SHP77 (cell line): ENCODE measurements at regions not wholly inside any gene's neighbourhood (a gene's known extent, or its start where the extent isn't known, plus 50 kb on each side); places are given as distances from the start of the nearest gene placed in this dataset.

ENCODE experiments used
- DNase-seq, 2 experiments: peaks; one replicate each; lab custom pipeline; 2025; lab: John Stamatoyannopoulos, UW

- no peak for DNase-seq
These were observed 239.2 kb upstream of the ZMIZ1 start for GRCh38 chr10:78829565-78829964.

- no peak for DNase-seq
These were observed 238.4 kb upstream of the ZMIZ1 start for GRCh38 chr10:78830062-78830975.

GRCh38 chr10:78830976-78831375, 237.8 kb upstream of the ZMIZ1 start:
- DNase-seq = no peak

GRCh38 chr10:78831461-78831860, 237.3 kb upstream of the ZMIZ1 start:
- DNase-seq = no peak

GRCh38 chr10:78832281-78832680, 236.5 kb upstream of the ZMIZ1 start:
- no peak for DNase-seq

GRCh38 chr10:78838141-78838657, 230.6 kb upstream of the ZMIZ1 start:
- no peak for DNase-seq

- no peak for DNase-seq
These were observed 225.3 kb upstream of the ZMIZ1 start for GRCh38 chr10:78843495-78843894.

GRCh38 chr10:78844960-78845607, 223.7 kb upstream of the ZMIZ1 start:
- DNase-seq = no peak

- DNase-seq = no peak
These were observed 222.7 kb upstream of the ZMIZ1 start for GRCh38 chr10:78846071-78846470.

GRCh38 chr10:78846760-78847159, 222.0 kb upstream of the ZMIZ1 start:
- DNase-seq = no peak

- DNase-seq = no peak
These were observed 221.3 kb upstream of the ZMIZ1 start for GRCh38 chr10:78847485-78847884.

- DNase-seq = no peak
These were observed 219.7 kb upstream of the ZMIZ1 start for GRCh38 chr10:78849115-78849514.

GRCh38 chr10:78849731-78850130, 219.0 kb upstream of the ZMIZ1 start:
- no peak for DNase-seq

- no peak for DNase-seq
These were observed 217.9 kb upstream of the ZMIZ1 start for GRCh38 chr10:78850644-78851435.

- no peak for DNase-seq
These were observed 217.1 kb upstream of the ZMIZ1 start for GRCh38 chr10:78851647-78852046.

GRCh38 chr10:78852466-78853240, 216.1 kb upstream of the ZMIZ1 start:
- DNase-seq = no peak

- no peak for DNase-seq
These were observed 214.9 kb upstream of the ZMIZ1 start for GRCh38 chr10:78853864-78854263.

GRCh38 chr10:78856421-78856820, 212.3 kb upstream of the ZMIZ1 start:
- no peak for DNase-seq

GRCh38 chr10:78857193-78857592, 211.6 kb upstream of the ZMIZ1 start:
- no peak for DNase-seq

- DNase-seq = no peak
These were observed 209.5 kb upstream of the ZMIZ1 start for GRCh38 chr10:78859266-78859665.

GRCh38 chr10:78859769-78860168, 209.0 kb upstream of the ZMIZ1 start:
- no peak for DNase-seq
